A549 (cell line): ENCODE measurements at regions not wholly inside any gene's neighbourhood (a gene's known extent, or its start where the extent isn't known, plus 50 kb on each side); places are given as distances from the start of the nearest gene placed in this dataset.

Experiments used
- CHD2 ChIP-seq: fragments of 150-350 bp; IDR thresholded peaks from 2 replicates; pipeline ENCODE4 v1.6.1; 2014; ENCODE audit warnings: low read length; ENCODE audit not compliant: partially characterized antibody
- CTCF ChIP-seq: fragments of >200 bp; sonication (Bioruptor Twin); formaldehyde crosslinking; IDR thresholded peaks from 3 replicates; pipeline ENCODE4 v1.5.1; 2016
- ELK1 ChIP-seq: fragments of 150-350 bp; IDR thresholded peaks from 2 replicates; pipeline ENCODE4 v1.6.1; 2014; ENCODE audit warnings: low read depth, mild to moderate bottlenecking, low read length
- EP300 ChIP-seq, 2 experiments: fragments of >200 bp; sonication (Bioruptor Twin); formaldehyde crosslinking; IDR thresholded peaks; 2 replicates in 1 of 2; 3 replicates in 1 of 2; pipeline ENCODE4 v1.6.1; 2016 to 2017
- HOXB13 ChIP-seq: fragments of 250-450 bp; sonication (Bioruptor Pico); IDR thresholded peaks from 2 replicates; pipeline ENCODE4 v1.5.0; 2020; ENCODE audit warnings: low read depth, mild to moderate bottlenecking, moderate library complexity
- JUN ChIP-seq, 2 experiments: fragments of >200 bp; sonication (Bioruptor Twin); formaldehyde crosslinking; IDR thresholded peaks; 2 replicates in 1 of 2; 3 replicates in 1 of 2; pipeline ENCODE4 v1.6.1; 2016 to 2017
- JUNB ChIP-seq: fragments of >200 bp; sonication (Bioruptor Twin); formaldehyde crosslinking; IDR thresholded peaks from 2 replicates; pipeline ENCODE4 v1.6.1; 2016
- POLR2A ChIP-seq: IDR thresholded peaks from 2 replicates; pipeline ENCODE4 v1.6.1; 2012; ENCODE audit warnings: mild to moderate bottlenecking, low read length
- USF2 ChIP-seq: fragments of 450-650 bp; IDR thresholded peaks from 2 replicates; pipeline ENCODE4 v1.6.1; 2014; ENCODE audit warnings: antibody characterized with exemption

- TF ChIP-seq CTCF (no peak), JUNB (no peak), EP300 (IDR thresholded peaks at IDR 0.05) (no peak), JUN (IDR thresholded peaks at IDR 0.05) (no peak), HOXB13 (CRISPR knock-in tag) (no peak), POLR2A (no peak), ELK1 (no peak), USF2 (no peak), CHD2 (no peak)
These were observed 178.7 kb downstream of the CHIC2 start for GRCh38 chr4:53885668-53886067.
